CD4-positive, alpha-beta T cell treated with Interferon alpha-2 for 1 hour (primary cell): ENCODE measurements at regions not wholly inside any gene's neighbourhood (a gene's known extent, or its start where the extent isn't known, plus 50 kb on each side); places are given as distances from the start of the nearest gene placed in this dataset.
"Not testable (repeated sequence)": the region's sequence is repeated elsewhere in the genome, so short reads cannot be mapped to it uniquely, and the experiment has no call there.

ENCODE experiments used
- DNase-seq, 2 donors: peaks; one replicate each; pipeline ENCODE4 v3.0.0-alpha.2; 2020 to 2022

GRCh38 chr5:90051756-90052155 lies 357.8 kb downstream of the CETN3 start:
- no peak for DNase-seq

DNA sequence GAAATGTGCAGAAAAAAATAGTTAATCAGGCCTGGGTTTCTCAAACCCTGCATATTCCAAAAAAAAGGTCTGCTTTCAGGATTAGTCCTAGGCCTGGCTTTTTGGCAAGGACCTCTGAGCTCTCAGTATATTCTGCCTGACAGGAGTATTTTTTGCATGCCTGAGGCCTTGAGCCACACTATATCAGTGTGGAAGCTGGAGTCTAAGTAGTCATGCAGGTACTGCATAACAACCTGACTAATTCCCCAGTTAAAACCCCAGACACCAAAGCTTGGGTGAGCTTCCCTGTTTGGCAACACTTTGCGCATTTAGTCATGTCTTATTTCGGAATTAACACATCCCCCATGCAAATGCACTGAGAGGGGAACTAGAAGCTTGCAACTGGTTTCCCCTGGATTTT lies 359.5 kb downstream of the CETN3 start:
- DNase-seq = no peak

DNA sequence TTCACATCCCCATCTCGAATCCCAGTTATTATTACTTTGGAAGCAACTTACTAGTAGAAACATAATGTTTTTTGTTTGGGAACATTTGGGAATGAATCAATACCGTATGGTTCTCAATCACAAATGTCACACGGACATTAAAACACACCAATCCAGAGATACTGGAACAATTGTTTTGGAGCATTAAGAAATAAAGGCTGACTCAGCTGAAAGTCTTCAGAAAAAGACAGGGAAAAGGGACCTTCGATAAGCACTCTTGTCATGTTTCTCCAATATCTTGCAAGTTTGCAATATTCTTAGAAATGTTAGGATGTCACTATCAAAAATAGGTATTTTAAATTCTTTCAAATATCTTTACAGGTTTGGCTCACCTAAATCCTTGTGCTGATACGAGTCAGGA lies 362.4 kb downstream of the CETN3 start:
- DNase-seq = no peak

- DNase-seq = not testable (repeated sequence)
These were observed 369.5 kb downstream of the CETN3 start for GRCh38 chr5:90040082-90040481.

- no peak for DNase-seq
These were observed 371.9 kb downstream of the CETN3 start for GRCh38 chr5:90037646-90038045.

GRCh38 chr5:90022711-90023053 lies 386.9 kb downstream of the CETN3 start:
- DNase-seq = no peak

- DNase-seq = no peak
These were observed 387.4 kb downstream of the CETN3 start for GRCh38 chr5:90022002-90022710.

DNA sequence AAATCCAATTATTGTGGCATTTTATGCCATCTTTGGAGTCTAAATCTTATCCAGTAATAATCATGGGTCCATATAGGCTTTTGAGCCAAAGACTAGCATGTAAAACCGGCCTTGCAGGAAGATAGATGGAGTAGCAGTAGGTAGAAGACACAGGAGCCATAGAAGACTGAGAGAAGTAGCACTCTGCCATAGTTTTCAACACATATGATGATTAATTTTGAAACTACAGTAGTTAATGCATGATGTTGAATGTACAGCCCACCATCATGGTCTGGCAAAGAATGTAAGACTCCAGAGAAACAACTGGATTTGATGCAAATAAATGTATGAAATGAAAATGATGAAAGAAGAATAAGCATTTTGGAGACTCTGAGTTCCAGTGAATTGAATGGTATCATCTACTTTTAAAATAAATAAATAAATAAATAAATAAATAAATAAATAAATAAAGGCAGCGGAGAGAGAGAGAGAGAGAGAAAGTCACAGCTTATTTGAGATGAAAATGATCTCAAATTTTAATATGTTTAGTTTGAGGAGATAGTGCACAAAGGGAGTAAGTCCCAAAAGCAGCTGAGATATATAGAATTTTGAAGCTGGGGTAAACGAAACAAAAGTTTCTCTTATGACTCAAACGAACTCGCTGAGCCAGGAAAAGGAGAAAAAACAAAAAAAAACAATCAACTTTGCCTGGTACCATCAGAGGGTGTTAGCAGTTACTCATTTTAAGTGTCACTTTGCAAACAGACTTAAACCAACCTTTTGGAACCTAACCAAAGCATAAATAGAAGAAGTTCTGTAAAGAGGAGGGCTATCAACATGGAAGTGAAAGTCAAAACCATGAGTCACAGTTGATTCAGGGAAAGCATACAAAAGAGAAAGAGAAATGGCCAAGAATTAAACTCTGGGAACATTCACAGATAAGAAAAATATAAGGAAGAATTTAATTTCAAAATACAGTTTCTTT lies 388.7 kb downstream of the CETN3 start:
- no peak for DNase-seq

DNA sequence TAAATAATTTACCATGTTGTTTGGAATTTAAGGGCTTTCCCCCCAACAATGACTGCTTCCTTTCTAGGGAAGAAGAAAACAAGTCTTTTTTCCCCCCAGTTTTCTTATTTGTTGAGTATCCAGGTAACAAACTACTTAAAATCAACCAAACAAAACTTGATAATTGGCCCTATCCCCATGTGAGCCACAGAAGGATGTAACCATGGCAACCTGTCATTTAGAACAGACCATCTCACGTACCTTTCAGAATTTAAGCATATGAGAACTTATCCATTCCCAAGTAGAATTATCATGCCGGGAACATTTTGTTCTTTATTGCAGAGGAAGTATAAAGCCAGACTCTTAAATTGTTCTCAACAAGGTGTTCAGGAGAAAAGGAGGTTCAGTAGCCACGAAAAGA lies 392.3 kb downstream of the CETN3 start:
- DNase-seq = no peak

- DNase-seq = no peak
These were observed 394.0 kb downstream of the CETN3 start for GRCh38 chr5:90015584-90016018.

GRCh38 chr5:90014420-90014819 lies 395.1 kb downstream of the CETN3 start:
- no peak for DNase-seq

DNA sequence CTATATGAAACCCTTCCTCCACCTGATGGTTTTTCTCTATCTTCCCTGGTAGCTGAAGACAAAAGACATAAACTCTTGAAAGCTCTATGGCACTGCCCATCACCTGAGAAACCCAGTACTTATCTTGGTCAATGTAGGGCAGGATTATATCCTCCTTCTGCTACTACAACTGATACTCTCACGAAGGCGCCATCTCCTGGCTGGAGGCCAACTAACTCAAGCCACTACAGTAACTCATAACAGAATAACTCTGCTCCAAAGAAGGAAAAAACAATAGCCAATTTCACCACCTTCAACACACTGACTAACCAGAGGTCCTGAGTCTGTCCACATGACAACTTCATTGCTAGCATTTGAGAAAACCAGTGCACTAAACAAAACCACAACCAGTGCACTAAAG lies 409.2 kb downstream of the CETN3 start:
- DNase-seq = no peak

- no peak for DNase-seq
These were observed 410.8 kb downstream of the CETN3 start for GRCh38 chr5:89998519-89999305.

- no peak for DNase-seq
These were observed 412.7 kb downstream of the CETN3 start for GRCh38 chr5:89996890-89997289.

GRCh38 chr5:89996335-89996734 lies 413.2 kb downstream of the CETN3 start:
- DNase-seq = no peak

GRCh38 chr5:89994266-89994665 lies 415.3 kb downstream of the CETN3 start:
- no peak for DNase-seq

DNA sequence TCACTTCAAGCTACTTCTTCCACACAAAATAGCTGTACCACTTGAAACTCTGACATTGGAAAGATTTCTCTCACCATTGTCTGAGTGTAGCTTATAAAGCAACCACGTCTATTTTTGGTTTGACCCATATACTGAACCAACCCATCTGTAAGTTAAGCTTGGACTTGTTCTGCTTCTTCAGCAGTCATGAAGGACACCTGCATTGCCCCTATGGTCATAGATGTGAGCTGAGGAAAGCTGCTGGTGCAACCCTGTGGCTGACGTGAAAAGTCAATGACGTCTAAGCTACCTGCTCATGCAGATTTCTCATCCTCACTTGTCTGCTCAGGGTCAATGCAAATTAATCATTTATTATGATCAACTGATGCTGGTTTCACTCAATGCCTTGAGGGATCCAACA lies 417.4 kb downstream of the CETN3 start:
- no peak for DNase-seq

DNA sequence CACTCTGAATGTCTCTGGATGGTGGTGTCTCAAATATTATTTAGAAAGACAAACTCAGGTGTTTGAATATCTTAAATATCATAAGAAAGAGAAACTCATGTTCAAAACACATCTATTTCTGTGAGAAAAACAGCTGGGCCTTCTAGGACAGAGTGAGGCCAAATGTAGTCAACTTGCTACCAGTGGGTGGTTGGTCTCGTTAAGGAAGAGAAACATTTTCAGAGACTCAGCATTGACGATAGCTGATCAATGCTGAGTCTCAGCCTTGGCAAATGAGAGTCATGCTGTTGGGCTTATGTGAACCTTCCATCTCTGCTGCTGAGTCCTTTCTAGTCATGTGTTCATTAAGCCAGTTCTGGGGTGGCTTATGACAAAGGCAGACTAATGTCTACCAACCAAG lies 418.0 kb downstream of the CETN3 start:
- DNase-seq = no peak

DNA sequence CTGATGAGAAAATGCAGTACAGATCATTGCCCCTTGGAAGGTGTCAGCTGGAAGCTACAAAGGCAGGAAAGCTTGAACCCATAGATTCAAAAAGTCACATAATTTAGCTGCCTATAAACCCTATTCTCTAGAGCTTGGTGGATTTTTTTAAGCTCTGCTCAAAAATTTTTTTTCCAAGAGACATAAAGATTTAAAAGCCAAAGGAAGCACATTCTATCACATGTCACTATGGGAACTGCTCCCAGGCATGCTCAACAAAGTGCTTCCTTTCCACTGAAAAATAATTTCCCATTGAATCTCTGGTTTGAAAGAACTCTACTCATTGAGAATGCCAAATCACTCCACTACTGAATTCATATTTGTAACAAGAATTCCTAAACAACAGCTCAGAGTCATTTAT lies 419.8 kb downstream of the CETN3 start:
- DNase-seq = no peak

- DNase-seq = no peak
These were observed 420.4 kb downstream of the CETN3 start for GRCh38 chr5:89988998-89989655.

DNA sequence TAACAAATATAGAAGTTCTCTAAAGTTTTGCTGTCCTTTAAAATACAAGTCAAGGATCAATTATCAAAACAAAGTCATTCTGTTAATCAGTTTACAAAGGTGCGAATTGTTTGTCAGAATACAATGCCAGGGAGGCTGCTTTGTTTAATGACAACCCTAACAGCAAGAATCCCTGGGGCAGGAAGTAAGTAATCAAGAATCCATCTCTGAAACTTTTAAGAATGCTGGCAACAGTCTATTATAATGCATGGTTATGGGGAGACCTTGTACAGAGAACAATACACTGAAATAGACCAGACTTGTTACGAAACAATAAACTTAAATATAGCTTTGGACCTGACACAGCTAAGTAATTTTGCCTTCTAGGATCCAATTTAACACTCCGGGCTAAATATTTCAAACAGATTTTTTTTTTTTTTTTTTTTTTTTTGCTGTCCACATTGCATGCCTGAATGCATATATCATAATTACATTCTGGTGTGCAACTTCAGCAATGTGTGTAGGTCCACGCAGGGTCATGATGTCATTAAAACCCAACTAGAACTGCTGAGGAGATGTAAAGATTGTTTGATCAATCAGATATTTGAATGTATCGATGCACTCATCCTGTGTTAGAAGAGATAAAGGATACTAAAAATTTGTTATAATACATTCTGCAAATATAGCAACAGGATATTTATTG lies 421.3 kb downstream of the CETN3 start:
- no peak for DNase-seq

GRCh38 chr5:89983216-89983615 lies 426.3 kb downstream of the CETN3 start:
- no peak for DNase-seq
